Astrocyte (in vitro differentiated cells and primary cell): ENCODE measurements at regions not wholly inside any gene's neighbourhood (a gene's known extent, or its start where the extent isn't known, plus 50 kb on each side); places are given as distances from the start of the nearest gene placed in this dataset.

Source experiments
- EZH2 ChIP-seq: IDR thresholded peaks from 2 replicates; pipeline ENCODE4 v1.6.1; 2012; ENCODE audit warnings: mild to moderate bottlenecking, low read length, inconsistent platforms; ENCODE audit not compliant: insufficient read depth
- TF ChIP-seq, protein P1 (sequence below): IDR thresholded peaks from 2 replicates; pipeline ENCODE4 v1.5.1; 2011; ENCODE audit warnings: low read depth, mild to moderate bottlenecking, inconsistent platforms, low read length, moderate library complexity; ENCODE audit not compliant: insufficient read depth

DNA sequence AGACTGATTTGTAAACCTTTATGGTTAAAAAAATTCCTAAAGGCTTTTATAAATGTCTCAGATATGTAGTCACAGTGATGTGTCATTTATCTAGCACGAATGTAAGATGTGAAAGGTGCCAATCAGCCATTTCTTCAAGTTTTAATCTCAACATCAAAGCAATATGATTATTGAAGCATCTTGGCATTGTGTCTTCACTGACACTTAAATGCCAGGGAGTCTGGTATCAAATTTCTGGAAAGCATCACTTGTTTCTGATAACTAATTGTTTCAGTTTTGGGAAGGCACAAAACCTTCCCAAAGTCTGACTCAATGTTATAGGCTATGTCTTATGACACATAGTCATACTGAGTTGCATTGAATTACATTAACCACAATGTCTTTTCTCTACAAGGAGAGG lies 492.0 kb upstream of the CNTNAP2 start:
- TF ChIP-seq, protein P1, sequence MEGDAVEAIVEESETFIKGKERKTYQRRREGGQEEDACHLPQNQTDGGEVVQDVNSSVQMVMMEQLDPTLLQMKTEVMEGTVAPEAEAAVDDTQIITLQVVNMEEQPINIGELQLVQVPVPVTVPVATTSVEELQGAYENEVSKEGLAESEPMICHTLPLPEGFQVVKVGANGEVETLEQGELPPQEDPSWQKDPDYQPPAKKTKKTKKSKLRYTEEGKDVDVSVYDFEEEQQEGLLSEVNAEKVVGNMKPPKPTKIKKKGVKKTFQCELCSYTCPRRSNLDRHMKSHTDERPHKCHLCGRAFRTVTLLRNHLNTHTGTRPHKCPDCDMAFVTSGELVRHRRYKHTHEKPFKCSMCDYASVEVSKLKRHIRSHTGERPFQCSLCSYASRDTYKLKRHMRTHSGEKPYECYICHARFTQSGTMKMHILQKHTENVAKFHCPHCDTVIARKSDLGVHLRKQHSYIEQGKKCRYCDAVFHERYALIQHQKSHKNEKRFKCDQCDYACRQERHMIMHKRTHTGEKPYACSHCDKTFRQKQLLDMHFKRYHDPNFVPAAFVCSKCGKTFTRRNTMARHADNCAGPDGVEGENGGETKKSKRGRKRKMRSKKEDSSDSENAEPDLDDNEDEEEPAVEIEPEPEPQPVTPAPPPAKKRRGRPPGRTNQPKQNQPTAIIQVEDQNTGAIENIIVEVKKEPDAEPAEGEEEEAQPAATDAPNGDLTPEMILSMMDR, result no peak
- no peak for TF ChIP-seq EZH2
